ENCODE measurements at regions not wholly inside any gene's neighbourhood (a gene's known extent, or its start where the extent isn't known, plus 50 kb on each side); places are given as distances from the start of the nearest gene placed in this dataset.

DNA sequence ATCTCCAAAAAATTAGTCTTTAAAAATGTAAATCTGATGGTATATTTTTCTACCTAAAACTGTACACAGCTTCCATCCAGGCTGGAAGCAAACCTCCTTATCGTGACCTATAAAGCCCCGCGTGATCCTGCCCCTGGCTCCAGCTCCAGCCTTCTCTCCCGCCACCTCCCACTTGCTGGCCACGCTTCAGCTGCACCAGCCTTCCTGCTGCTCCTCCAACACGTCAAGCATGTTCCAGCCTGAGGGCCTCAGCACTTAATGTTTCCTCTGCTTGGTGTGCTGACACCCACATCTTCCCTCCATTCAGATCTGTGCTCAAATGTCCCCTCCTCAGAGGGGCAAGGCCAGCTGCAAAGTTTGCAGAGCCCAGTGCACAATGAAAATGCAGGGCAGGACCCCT lies 123.5 kb upstream of the MAGI3 start:
- TF ChIP-seq, protein P1, sequence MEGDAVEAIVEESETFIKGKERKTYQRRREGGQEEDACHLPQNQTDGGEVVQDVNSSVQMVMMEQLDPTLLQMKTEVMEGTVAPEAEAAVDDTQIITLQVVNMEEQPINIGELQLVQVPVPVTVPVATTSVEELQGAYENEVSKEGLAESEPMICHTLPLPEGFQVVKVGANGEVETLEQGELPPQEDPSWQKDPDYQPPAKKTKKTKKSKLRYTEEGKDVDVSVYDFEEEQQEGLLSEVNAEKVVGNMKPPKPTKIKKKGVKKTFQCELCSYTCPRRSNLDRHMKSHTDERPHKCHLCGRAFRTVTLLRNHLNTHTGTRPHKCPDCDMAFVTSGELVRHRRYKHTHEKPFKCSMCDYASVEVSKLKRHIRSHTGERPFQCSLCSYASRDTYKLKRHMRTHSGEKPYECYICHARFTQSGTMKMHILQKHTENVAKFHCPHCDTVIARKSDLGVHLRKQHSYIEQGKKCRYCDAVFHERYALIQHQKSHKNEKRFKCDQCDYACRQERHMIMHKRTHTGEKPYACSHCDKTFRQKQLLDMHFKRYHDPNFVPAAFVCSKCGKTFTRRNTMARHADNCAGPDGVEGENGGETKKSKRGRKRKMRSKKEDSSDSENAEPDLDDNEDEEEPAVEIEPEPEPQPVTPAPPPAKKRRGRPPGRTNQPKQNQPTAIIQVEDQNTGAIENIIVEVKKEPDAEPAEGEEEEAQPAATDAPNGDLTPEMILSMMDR (IDR thresholded peaks at IDR 0.05; ENCODE audit: low read depth, low read length): no peak
- no peak for TF ChIP-seq POLR2A (IDR thresholded peaks at IDR 0.05; ENCODE audit: extremely low read depth, insufficient read length)
- TF ChIP-seq, protein P2, sequence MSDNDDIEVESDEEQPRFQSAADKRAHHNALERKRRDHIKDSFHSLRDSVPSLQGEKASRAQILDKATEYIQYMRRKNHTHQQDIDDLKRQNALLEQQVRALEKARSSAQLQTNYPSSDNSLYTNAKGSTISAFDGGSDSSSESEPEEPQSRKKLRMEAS (IDR thresholded peaks at IDR 0.05; ENCODE audit: low read depth, low read length): no peak

All from NB4 (cell line).